ENCODE measurements at regions not wholly inside any gene's neighbourhood (a gene's known extent, or its start where the extent isn't known, plus 50 kb on each side); places are given as distances from the start of the nearest gene placed in this dataset.

GRCh38 chr7:69451715-69452114 lies 146.6 kb upstream of the AUTS2 start:
- no peak for TF ChIP-seq CTCF (IDR thresholded peaks at IDR 0.05)
- TF ChIP-seq POLR2A (IDR thresholded peaks at IDR 0.05): no peak
- TF ChIP-seq POLR2AphosphoS5 (IDR thresholded peaks at IDR 0.05): no peak
